CD4-positive, alpha-beta T cell treated with Interleukin-21 for 1 hour (primary cell): ENCODE measurements at regions not wholly inside any gene's neighbourhood (a gene's known extent, or its start where the extent isn't known, plus 50 kb on each side); places are given as distances from the start of the nearest gene placed in this dataset.

ENCODE experiments used
- DNase-seq: peaks from one replicate; pipeline ENCODE4 v3.0.0-alpha.2; 2020

DNA sequence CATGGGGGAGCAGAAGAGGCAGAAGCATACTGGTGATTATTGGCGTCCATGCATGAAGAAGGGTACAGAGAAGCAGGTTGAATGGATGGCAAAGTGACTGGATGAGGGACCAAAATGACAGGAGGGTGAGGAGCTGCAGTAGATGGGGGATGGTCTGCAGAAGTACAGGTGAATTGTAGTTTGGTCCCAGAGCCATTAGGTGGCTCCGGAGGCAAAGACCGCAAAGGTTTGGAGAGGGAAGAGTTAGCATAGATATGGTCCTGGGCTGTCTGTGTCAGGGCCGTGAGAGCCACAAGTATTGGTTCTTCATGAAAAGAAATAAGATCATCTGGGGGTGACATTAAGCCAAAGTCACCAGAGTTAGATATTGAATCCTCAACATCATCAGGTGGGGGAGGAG lies 59.0 kb upstream of the ZNF726 start:
- DNase-seq: no peak

DNA sequence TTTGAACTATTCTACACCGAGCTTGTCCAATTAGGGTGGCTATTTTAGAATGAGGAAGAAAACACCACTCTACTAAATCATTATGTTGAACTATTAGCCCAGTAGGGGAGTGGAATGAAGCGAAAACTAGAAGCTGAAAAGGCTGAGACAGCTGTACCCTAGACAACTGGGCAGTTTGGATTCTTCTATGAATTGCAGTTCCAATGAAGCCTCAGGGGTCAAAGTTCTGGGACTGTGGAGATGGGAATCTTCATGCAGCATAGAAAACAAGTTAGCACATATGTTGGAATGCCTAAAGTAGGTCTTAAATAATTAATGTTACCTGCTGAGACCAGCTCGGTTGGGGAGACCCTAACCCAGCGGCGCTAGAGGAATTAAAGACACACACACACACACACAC lies 62.7 kb upstream of the ZNF726 start:
- no peak for DNase-seq

DNA sequence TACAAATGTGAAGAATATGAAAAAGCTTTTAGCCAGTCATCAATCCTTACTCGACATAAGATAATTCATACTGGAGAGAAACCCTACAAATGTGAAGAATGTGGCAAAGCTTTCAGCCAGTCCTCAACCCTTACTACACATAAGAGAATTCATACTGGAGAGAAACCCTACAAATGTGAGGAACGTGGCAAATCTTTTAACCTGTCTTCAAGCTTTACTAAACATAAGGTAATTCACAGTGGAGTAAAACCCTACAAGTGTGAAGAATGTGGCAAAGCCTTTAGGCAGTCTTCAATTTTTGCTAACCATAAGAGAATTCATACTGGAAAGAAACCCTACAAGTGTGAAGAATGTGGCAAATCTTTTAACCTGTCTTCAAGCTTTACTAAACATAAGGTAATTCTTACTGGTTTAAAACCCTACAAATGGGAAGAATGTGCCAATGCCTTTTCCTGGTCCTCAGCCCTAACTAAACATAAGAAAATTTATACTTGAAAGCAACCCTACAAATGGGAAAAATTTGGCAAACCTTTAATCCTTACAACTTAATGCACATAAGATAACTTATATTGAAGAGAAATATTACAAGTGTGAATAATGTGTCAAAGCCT lies 74.1 kb upstream of the ZNF681 start:
- DNase-seq: no peak

DNA sequence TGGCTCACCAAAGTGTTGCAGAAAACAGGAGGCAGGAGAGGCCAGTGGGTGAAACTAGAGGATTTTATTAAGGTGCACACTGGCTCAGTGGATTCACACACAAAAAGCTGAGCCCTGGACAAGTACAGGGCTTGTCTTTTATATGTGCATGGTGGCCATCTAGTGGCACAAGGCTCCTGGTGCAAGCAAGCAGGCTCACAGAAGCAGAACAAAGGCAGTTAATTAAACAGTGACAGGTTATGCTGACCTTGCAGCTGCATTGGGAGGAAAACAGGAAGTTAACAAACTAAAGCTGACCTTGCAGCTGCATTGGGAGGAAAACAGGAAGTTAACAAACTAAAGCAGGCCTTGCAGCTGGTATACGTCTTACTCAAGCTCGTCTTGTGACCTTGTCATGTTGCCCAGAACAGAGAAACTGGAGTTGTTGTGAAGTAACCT lies 65.3 kb upstream of the ZNF681 start:
- DNase-seq: peak; percentile 14

DNA sequence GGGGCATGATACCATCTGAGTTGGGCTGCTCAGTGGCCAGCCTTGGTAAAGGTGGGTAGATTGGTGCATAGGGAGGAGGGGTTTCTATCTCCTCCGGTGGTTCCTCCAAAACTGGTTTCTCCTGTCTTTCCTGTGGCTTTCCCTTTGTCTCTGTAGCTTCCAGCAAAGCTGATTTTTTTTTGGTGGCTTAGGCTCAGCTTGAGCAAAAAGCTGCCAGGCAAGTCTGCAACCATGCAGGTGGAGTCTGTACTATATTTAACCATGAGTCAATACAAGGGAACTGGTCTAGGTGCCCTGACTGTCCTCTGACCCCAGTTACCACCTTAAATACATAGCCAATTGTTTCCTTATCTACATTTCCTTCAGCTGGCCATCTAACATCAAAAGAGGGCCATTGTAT lies 64.0 kb upstream of the ZNF681 start:
- no peak for DNase-seq

DNA sequence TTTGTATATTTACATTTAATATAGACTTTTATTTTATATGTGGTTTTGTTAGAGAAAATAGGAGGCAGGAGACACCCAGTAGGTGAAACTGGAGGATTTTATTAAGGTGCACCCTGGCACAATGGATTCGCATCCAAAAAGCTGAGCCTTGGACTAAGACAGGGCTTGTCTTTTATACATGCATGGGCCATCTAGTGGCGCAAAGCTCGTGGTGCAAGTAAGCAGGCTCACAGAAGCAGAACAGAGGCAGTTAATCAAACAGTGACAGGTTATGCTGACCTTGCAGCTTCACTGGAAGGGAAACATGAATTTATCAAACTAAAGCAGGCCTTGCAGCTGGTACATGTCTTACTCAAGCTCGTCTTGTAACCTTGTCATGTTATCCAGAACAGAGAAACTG lies 58.8 kb upstream of the ZNF681 start:
- DNase-seq: peak; percentile 58

DNA sequence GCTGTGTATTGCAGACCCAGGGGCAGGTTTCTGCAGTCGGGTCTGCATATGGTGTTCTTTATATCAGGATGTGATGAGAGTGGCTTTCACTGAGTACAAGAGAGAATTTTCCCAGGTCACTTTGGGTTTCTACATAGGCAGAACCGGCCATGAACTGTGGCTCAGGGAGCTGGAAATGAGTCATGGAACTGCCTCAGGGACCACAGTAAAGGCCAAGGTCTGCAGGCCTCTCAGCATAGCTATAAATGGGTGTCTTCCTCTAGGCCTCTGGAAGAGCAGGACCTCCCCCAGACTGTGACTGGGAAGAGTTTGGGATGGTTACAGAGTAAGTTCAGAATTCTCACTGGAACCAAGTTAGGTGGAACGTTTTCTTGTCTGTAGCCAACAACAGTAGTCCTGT lies 51.8 kb upstream of the ZNF681 start:
- DNase-seq: no peak
